GM23338 (cell line): ENCODE measurements at regions not wholly inside any gene's neighbourhood (a gene's known extent, or its start where the extent isn't known, plus 50 kb on each side); places are given as distances from the start of the nearest gene placed in this dataset.

Experiments
- CREB1 ChIP-seq: fragments of 250-450 bp; sonication (Bioruptor Pico); IDR thresholded peaks from 2 replicates; pipeline ENCODE4 v1.5.0; 2020; ENCODE audit warnings: low read depth, mild to moderate bottlenecking, moderate library complexity
- CTCF ChIP-seq, 2 experiments: fragments of 200-600 bp in 1 of 2; sonication (generic) in 1 of 2; conservative IDR thresholded peaks; 2 replicates each; pipeline versions ENCODE4 v1.5.1 to v1.6.1; 2016 to 2017; ENCODE audit warnings: antibody characterized with exemption in 2 of 2, low read depth in 2 of 2, mild to moderate bottlenecking in 2 of 2, moderate library complexity in 1 of 2
- EZH2 ChIP-seq: fragments of 200-600 bp; sonication (generic); IDR thresholded peaks from one replicate; pipeline ENCODE4 v1.8.0; 2017; ENCODE audit warnings: antibody characterized with exemption, mild to moderate bottlenecking, low read depth; ENCODE audit not compliant: unreplicated experiment
- POLR2AphosphoS5 ChIP-seq: IDR thresholded peaks from 2 replicates; pipeline ENCODE4 v1.6.1; 2016; ENCODE audit warnings: antibody characterized with exemption, low read depth
- REST ChIP-seq: IDR thresholded peaks from one replicate; pipeline ENCODE4 v1.6.1; 2018; ENCODE audit warnings: antibody characterized with exemption; ENCODE audit not compliant: unreplicated experiment

GRCh38 chr2:64910972-64911433 is 78.2 kb upstream of the SLC1A4 start:
- TF ChIP-seq CREB1 (CRISPR knock-in tag) (no peak), CTCF (conservative IDR thresholded peaks at IDR 0.05; ENCODE audit: low read depth in 2 of 2) (no peak), EZH2 (no peak), POLR2AphosphoS5 (no peak), REST (no peak)
